ENCODE measurements at regions not wholly inside any gene's neighbourhood (a gene's known extent, or its start where the extent isn't known, plus 50 kb on each side); places are given as distances from the start of the nearest gene placed in this dataset.
A peak's percentile ranks its signal among the peaks of the same experiment; 100 is the strongest.

GRCh38 chr13:105426441-105426840 lies 1109.0 kb downstream of the EFNB2 start:
- DNase-seq (ENCODE audit: low spot score), result no peak
- no peak for TF ChIP-seq CTCF (IDR thresholded peaks at IDR 0.05; ENCODE audit: borderline replicate concordance, control extremely low read depth, extremely low read depth, insufficient read depth, missing control alignments)
- in situ Hi-C loops (cut with MboI; ENCODE audit: low sequenced_read_pairs, unreplicated experiment), result no loop called here

- TF ChIP-seq CTCF (IDR thresholded peaks at IDR 0.05; ENCODE audit: borderline replicate concordance, control extremely low read depth, extremely low read depth, insufficient read depth, missing control alignments), result no peak
- DNase-seq (ENCODE audit: low spot score), result no peak
- in situ Hi-C loops (cut with MboI; ENCODE audit: low sequenced_read_pairs, unreplicated experiment), result no loop called here
These were observed 1120.8 kb downstream of the EFNB2 start for GRCh38 chr13:105414639-105415038.

- DNase-seq (ENCODE audit: low spot score), result no peak
- TF ChIP-seq CTCF (IDR thresholded peaks at IDR 0.05; ENCODE audit: borderline replicate concordance, control extremely low read depth, extremely low read depth, insufficient read depth, missing control alignments), result no peak
- in situ Hi-C loops (cut with MboI; ENCODE audit: low sequenced_read_pairs, unreplicated experiment), result no loop called here
These were observed 1123.3 kb downstream of the EFNB2 start for GRCh38 chr13:105412171-105412570.

- in situ Hi-C loops (cut with MboI; ENCODE audit: low sequenced_read_pairs, unreplicated experiment), result no loop called here
- DNase-seq (ENCODE audit: low spot score), result peak; percentile 9
- TF ChIP-seq CTCF (IDR thresholded peaks at IDR 0.05; ENCODE audit: borderline replicate concordance, control extremely low read depth, extremely low read depth, insufficient read depth, missing control alignments), result no peak
These were observed 1124.9 kb downstream of the EFNB2 start for GRCh38 chr13:105410602-105411001.

- in situ Hi-C loops (cut with MboI; ENCODE audit: low sequenced_read_pairs, unreplicated experiment), result no loop called here
- no peak for DNase-seq (ENCODE audit: low spot score)
- no peak for TF ChIP-seq CTCF (IDR thresholded peaks at IDR 0.05; ENCODE audit: borderline replicate concordance, control extremely low read depth, extremely low read depth, insufficient read depth, missing control alignments)
These were observed 1128.9 kb downstream of the EFNB2 start for GRCh38 chr13:105406551-105406950.

GRCh38 chr13:105403086-105403485 lies 1132.4 kb downstream of the EFNB2 start:
- no peak for TF ChIP-seq CTCF (IDR thresholded peaks at IDR 0.05; ENCODE audit: borderline replicate concordance, control extremely low read depth, extremely low read depth, insufficient read depth, missing control alignments)
- in situ Hi-C loops (cut with MboI; ENCODE audit: low sequenced_read_pairs, unreplicated experiment), result no loop called here
- no peak for DNase-seq (ENCODE audit: low spot score)

- no peak for TF ChIP-seq CTCF (IDR thresholded peaks at IDR 0.05; ENCODE audit: borderline replicate concordance, control extremely low read depth, extremely low read depth, insufficient read depth, missing control alignments)
- in situ Hi-C loops (cut with MboI; ENCODE audit: low sequenced_read_pairs, unreplicated experiment), result no loop called here
These were observed 1140.4 kb downstream of the EFNB2 start for GRCh38 chr13:105395041-105395440.

More at GRCh38 chr13:105395041-105395440, 1140.4 kb downstream of the EFNB2 start:
- no peak for DNase-seq (ENCODE audit: low spot score)

All from GM13976 (cell line).